ENCODE measurements at regions not wholly inside any gene's neighbourhood (a gene's known extent, or its start where the extent isn't known, plus 50 kb on each side); places are given as distances from the start of the nearest gene placed in this dataset.

DNA sequence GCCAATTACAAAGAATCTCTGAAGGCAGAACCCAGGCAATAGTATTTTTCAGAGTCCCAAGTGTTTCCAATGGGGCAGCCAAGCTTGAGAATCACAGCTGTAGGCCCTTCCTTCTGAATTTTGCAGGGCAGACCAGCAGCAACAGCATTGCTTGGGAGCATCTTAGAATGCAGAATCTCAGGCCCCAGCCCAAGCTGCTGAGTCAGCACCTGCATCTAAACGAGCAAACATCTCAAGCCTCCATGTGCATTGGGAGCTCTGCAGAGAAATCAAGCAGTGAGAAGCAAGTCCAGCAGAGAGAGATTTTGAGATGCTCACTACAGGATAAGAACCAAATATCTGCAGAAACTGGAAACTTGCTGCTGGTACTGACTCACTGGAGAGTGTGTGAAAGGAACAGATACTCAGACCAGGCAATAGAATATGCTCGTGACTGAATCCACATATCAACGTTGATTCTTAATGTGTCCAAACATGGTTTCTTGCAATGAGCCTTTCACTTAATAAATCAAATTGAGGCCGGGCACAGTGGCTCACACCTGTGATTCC lies 81.5 kb upstream of the TNFSF11 start:
- Histone ChIP-seq H3K9me2 (replicated peaks; ENCODE audit: low read depth, low read length) (no peaks in the 10 kb centered on the region), H3F3A (ENCODE audit: low read depth) (no peaks in the 10 kb centered on the region), H2AFZ (ENCODE audit: low read length) (no peak overlapping the region), H3K9me3 (ENCODE audit: insufficient read depth, low read depth, low read length) (no peaks in the 10 kb centered on the region), H3K79me2 (ENCODE audit: insufficient read depth, low read length) (no peaks in the 10 kb centered on the region), H4K20me1 (ENCODE audit: insufficient read depth, low read length, poor library complexity, severe bottlenecking) (no peaks in the 10 kb centered on the region), H3K27me3 (ENCODE audit: insufficient read depth, low read length, poor library complexity, severe bottlenecking) (no peaks in the 10 kb centered on the region), H3K4me2 (ENCODE audit: low read depth, low read length, poor library complexity, severe bottlenecking) (no peak overlapping the region), H3K4me3 (ENCODE audit: low read length, poor library complexity, severe bottlenecking) (no peak overlapping the region), H3K9ac (ENCODE audit: low read depth, low read length, poor library complexity, severe bottlenecking) (no peak overlapping the region), H3K4me1 (ENCODE audit: insufficient read depth, low read length, poor library complexity, severe bottlenecking) (peaks cover 29% of the 10 kb centered on the region), H3K36me3 (ENCODE audit: insufficient read depth, low read length) (no peaks in the 10 kb centered on the region)
- TF ChIP-seq, protein P1, sequence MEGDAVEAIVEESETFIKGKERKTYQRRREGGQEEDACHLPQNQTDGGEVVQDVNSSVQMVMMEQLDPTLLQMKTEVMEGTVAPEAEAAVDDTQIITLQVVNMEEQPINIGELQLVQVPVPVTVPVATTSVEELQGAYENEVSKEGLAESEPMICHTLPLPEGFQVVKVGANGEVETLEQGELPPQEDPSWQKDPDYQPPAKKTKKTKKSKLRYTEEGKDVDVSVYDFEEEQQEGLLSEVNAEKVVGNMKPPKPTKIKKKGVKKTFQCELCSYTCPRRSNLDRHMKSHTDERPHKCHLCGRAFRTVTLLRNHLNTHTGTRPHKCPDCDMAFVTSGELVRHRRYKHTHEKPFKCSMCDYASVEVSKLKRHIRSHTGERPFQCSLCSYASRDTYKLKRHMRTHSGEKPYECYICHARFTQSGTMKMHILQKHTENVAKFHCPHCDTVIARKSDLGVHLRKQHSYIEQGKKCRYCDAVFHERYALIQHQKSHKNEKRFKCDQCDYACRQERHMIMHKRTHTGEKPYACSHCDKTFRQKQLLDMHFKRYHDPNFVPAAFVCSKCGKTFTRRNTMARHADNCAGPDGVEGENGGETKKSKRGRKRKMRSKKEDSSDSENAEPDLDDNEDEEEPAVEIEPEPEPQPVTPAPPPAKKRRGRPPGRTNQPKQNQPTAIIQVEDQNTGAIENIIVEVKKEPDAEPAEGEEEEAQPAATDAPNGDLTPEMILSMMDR (conservative IDR thresholded peaks at IDR 0.05; ENCODE audit: low read length), result no peak
- no peak for TF ChIP-seq EZH2phosphoT487 (IDR thresholded peaks at IDR 0.05; ENCODE audit: borderline replicate concordance)

DNA sequence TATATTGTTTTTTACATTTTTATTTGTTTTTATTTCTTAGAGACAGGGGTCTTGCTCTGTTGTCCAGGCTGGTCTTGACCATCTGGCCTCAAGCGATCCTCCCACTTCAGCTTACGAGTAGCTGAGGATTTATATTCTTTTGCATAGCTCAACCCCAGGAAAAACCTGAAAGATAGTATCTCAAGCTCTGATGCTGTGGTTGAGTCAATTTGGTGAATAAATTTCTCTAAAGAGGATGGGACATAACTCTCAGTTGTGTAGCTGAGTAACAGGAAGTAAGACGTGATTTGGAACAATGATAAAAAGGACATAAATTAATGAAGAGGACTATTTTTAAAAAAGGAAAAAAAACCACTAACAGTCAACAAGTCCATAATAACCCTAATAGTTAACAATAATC lies 79.8 kb upstream of the TNFSF11 start:
- no peaks in the 10 kb centered on the region for H3K27me3 ChIP-seq (ENCODE audit: insufficient read depth, low read length, poor library complexity, severe bottlenecking)
- H2AFZ ChIP-seq (ENCODE audit: low read length), result no peak overlapping the region
- H3K9ac ChIP-seq (ENCODE audit: low read depth, low read length, poor library complexity, severe bottlenecking), result no peak overlapping the region
- no peaks in the 10 kb centered on the region for H3K79me2 ChIP-seq (ENCODE audit: insufficient read depth, low read length)
- no peaks in the 10 kb centered on the region for H3K9me2 ChIP-seq (replicated peaks; ENCODE audit: low read depth, low read length)
- H3K36me3 ChIP-seq (ENCODE audit: insufficient read depth, low read length), result no peaks in the 10 kb centered on the region
- H3K4me2 ChIP-seq (ENCODE audit: low read depth, low read length, poor library complexity, severe bottlenecking), result peak overlapping the region; percentile 54
- no peaks in the 10 kb centered on the region for H4K20me1 ChIP-seq (ENCODE audit: insufficient read depth, low read length, poor library complexity, severe bottlenecking)
- peaks cover 29% of the 10 kb centered on the region for H3K4me1 ChIP-seq (ENCODE audit: insufficient read depth, low read length, poor library complexity, severe bottlenecking)
- no peak overlapping the region for H3K4me3 ChIP-seq (ENCODE audit: low read length, poor library complexity, severe bottlenecking)
- TF ChIP-seq, protein P1 (conservative IDR thresholded peaks at IDR 0.05; ENCODE audit: low read length), result no peak
- no peak; the same call in 1 of the 2 replicates for TF ChIP-seq EZH2phosphoT487 (IDR thresholded peaks at IDR 0.05; ENCODE audit: borderline replicate concordance)
- no peaks in the 10 kb centered on the region for H3F3A ChIP-seq (ENCODE audit: low read depth)
- no peaks in the 10 kb centered on the region for H3K9me3 ChIP-seq (ENCODE audit: insufficient read depth, low read depth, low read length)

DNA sequence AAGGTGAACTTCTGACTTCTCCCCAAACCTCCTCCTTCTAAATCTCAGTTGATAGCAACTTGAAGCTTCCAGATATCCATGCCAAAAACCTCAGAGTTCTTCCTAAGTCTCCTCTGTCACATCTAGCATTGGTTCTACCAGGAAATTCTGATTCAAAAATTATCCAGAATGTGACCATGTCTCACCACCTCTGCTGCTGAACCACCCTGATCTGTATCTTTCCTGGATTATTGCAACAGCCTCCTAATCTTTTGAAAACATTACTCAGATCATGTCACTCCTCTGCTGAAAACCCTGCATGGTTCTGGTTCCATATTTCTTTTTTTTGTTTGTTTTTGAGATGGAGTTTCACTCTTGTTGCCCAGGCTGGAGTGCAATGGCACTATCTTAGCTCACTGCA lies 78.7 kb upstream of the TNFSF11 start:
- H3K4me2 ChIP-seq (ENCODE audit: low read depth, low read length, poor library complexity, severe bottlenecking), result peak overlapping the region; percentile 13
- H3K36me3 ChIP-seq (ENCODE audit: insufficient read depth, low read length), result no peaks in the 10 kb centered on the region
- no peaks in the 10 kb centered on the region for H3K9me2 ChIP-seq (replicated peaks; ENCODE audit: low read depth, low read length)
- H3K4me1 ChIP-seq (ENCODE audit: insufficient read depth, low read length, poor library complexity, severe bottlenecking), result peaks cover 29% of the 10 kb centered on the region
- H3F3A ChIP-seq (ENCODE audit: low read depth), result no peaks in the 10 kb centered on the region
- TF ChIP-seq, protein P1 (conservative IDR thresholded peaks at IDR 0.05; ENCODE audit: low read length), result no peak
- TF ChIP-seq EZH2phosphoT487 (IDR thresholded peaks at IDR 0.05; ENCODE audit: borderline replicate concordance), result no peak
- no peak overlapping the region for H3K9ac ChIP-seq (ENCODE audit: low read depth, low read length, poor library complexity, severe bottlenecking)
- H4K20me1 ChIP-seq (ENCODE audit: insufficient read depth, low read length, poor library complexity, severe bottlenecking), result no peaks in the 10 kb centered on the region
- no peak overlapping the region; the same call in 1 of the 2 replicates for H2AFZ ChIP-seq (ENCODE audit: low read length)
- H3K4me3 ChIP-seq (ENCODE audit: low read length, poor library complexity, severe bottlenecking), result no peak overlapping the region
- no peaks in the 10 kb centered on the region for H3K9me3 ChIP-seq (ENCODE audit: insufficient read depth, low read depth, low read length)
- H3K79me2 ChIP-seq (ENCODE audit: insufficient read depth, low read length), result no peaks in the 10 kb centered on the region
- no peaks in the 10 kb centered on the region for H3K27me3 ChIP-seq (ENCODE audit: insufficient read depth, low read length, poor library complexity, severe bottlenecking)

Measured in Loucy (cell line).